ENCODE measurements at regions not wholly inside any gene's neighbourhood (a gene's known extent, or its start where the extent isn't known, plus 50 kb on each side); places are given as distances from the start of the nearest gene placed in this dataset.
A peak's percentile ranks its signal among the peaks of the same experiment; 100 is the strongest.

- DNase-seq (no peak), ATAC-seq (ENCODE audit: insufficient read depth, low FRiP score) (no peak)
- Histone ChIP-seq H3K9me3 (ENCODE audit: control insufficient read depth in 4 of 4, insufficient read depth in 3 of 4, low read length in 3 of 4) (peaks cover 0 to 3% (median 0%) of the 10 kb centered on the region in 4 donors), H3K4me1 (ENCODE audit: control insufficient read depth in 5 of 5, insufficient read depth in 5 of 5, low read length in 5 of 5) (peaks cover 0 to 28% (median 3%) of the 10 kb centered on the region in 5 donors), H3K4me3 (no peak overlapping the region), H3K36me3 (ENCODE audit: control insufficient read depth in 4 of 4, insufficient read depth in 4 of 4, low read length in 4 of 4) (peaks cover 0 to 53% (median 11%) of the 10 kb centered on the region in 4 donors), H3K9ac (ENCODE audit: insufficient read depth in 1 of 2, low read length in 2 of 2) (no peak overlapping the region), H3K27ac (ENCODE audit: low read depth in 1 of 2, low read length in 1 of 2) (no peak overlapping the region), H3K27me3 (ENCODE audit: control insufficient read depth in 3 of 3, insufficient read depth in 3 of 3, low read length in 2 of 3) (no peaks in the 10 kb centered on the region)
- whole genome bisulfite sequencing, 2 donors: 79 to 81% methylated on average over 7 to 8 of the region's 8 CpGs
- no peak for TF ChIP-seq CTCF (IDR thresholded peaks at IDR 0.05; ENCODE audit: control extremely low read depth, extremely low read depth)
Measured at GRCh38 chr12:124433879-124434278, 133.5 kb downstream of the NCOR2 start.

- Histone ChIP-seq H3K9me3 (ENCODE audit: control insufficient read depth in 4 of 4, insufficient read depth in 3 of 4, low read length in 3 of 4) (peaks cover 0 to 3% (median 0%) of the 10 kb centered on the region in 4 donors), H3K4me1 (ENCODE audit: control insufficient read depth in 5 of 5, insufficient read depth in 5 of 5, low read length in 5 of 5) (peaks cover 0 to 33% (median 3%) of the 10 kb centered on the region in 5 donors), H3K4me3 (no peak overlapping the region), H3K27ac (ENCODE audit: low read depth in 1 of 2, low read length in 1 of 2) (peak overlapping the region in 1 of 2 donors; percentile 15), H3K27me3 (ENCODE audit: control insufficient read depth in 3 of 3, insufficient read depth in 3 of 3, low read length in 2 of 3) (no peaks in the 10 kb centered on the region), H3K9ac (ENCODE audit: insufficient read depth in 1 of 2, low read length in 2 of 2) (no peak overlapping the region), H3K36me3 (ENCODE audit: control insufficient read depth in 4 of 4, insufficient read depth in 4 of 4, low read length in 4 of 4) (peaks cover 0 to 53% (median 11%) of the 10 kb centered on the region in 4 donors)
- no peak for DNase-seq
- peak; percentile 12 for ATAC-seq (ENCODE audit: insufficient read depth, low FRiP score)
- no peak for TF ChIP-seq CTCF (IDR thresholded peaks at IDR 0.05; ENCODE audit: control extremely low read depth, extremely low read depth)
- WGBS, 2 donors: 74 to 76% methylated on average over 22 of the region's 22 CpGs
Measured at GRCh38 chr12:124433147-124433874, 134.1 kb downstream of the NCOR2 start.

GRCh38 chr12:124432376-124432775 lies 135.0 kb downstream of the NCOR2 start:
- Histone ChIP-seq H3K36me3 (ENCODE audit: control insufficient read depth in 4 of 4, insufficient read depth in 4 of 4, low read length in 4 of 4) (peaks cover 0 to 47% (median 11%) of the 10 kb centered on the region in 4 donors), H3K9ac (ENCODE audit: insufficient read depth in 1 of 2, low read length in 2 of 2) (no peak overlapping the region), H3K27me3 (ENCODE audit: control insufficient read depth in 3 of 3, insufficient read depth in 3 of 3, low read length in 2 of 3) (no peaks in the 10 kb centered on the region), H3K4me3 (no peak overlapping the region), H3K9me3 (ENCODE audit: control insufficient read depth in 4 of 4, insufficient read depth in 3 of 4, low read length in 3 of 4) (peaks cover 0 to 3% (median 0%) of the 10 kb centered on the region in 4 donors), H3K4me1 (ENCODE audit: control insufficient read depth in 5 of 5, insufficient read depth in 5 of 5, low read length in 5 of 5) (peaks cover 0 to 43% (median 11%) of the 10 kb centered on the region in 5 donors), H3K27ac (ENCODE audit: low read depth in 1 of 2, low read length in 1 of 2) (peak overlapping the region in 1 of 2 donors; percentile 55)
- ATAC-seq (ENCODE audit: insufficient read depth, low FRiP score) (peak; percentile 31), DNase-seq (no peak)
- TF ChIP-seq CTCF (IDR thresholded peaks at IDR 0.05; ENCODE audit: control extremely low read depth, extremely low read depth): no peak
- WGBS, 2 donors: 32 to 52% methylated on average over 8 of the region's 8 CpGs
